DMS 273 treated with DMSO at 0.1 percent for 48 hours (cell line): ENCODE measurements at regions not wholly inside any gene's neighbourhood (a gene's known extent, or its start where the extent isn't known, plus 50 kb on each side); places are given as distances from the start of the nearest gene placed in this dataset.
"Not testable (repeated sequence)": the region's sequence is repeated elsewhere in the genome, so short reads cannot be mapped to it uniquely, and the experiment has no call there.

Source experiments
- DNase-seq: peaks from one replicate; lab custom pipeline; 2025; lab: John Stamatoyannopoulos, UW

- DNase-seq = no peak
Observed at GRCh38 chr12:114855678-114856077, 171.7 kb upstream of the TBX3 start.

DNA sequence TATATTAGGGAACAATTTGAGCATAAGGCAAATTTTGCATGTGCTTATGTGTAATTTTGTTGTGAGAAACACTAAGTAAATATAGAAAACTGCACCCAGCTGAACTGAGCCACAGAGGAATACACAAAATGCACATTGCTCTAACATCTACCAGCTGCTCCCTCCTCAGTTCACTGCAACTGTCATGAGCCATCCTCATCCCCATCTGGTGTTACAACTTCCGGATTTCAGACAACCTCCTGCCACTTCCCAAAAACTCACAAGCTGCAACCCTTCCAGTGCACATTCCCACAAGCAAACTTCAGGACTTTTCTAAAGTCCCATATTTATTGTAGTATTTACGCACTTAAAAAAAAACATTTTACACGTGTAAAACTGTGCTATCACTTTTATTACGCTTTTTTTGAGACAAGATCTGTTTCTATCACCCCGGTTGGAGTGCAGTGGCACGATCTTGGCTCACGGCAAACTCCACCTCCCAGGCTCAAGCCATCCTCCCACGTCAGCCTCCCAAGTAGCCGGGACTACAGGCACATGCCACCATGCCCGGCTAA, 169.1 kb upstream of the TBX3 start:
- DNase-seq = no peak

DNA sequence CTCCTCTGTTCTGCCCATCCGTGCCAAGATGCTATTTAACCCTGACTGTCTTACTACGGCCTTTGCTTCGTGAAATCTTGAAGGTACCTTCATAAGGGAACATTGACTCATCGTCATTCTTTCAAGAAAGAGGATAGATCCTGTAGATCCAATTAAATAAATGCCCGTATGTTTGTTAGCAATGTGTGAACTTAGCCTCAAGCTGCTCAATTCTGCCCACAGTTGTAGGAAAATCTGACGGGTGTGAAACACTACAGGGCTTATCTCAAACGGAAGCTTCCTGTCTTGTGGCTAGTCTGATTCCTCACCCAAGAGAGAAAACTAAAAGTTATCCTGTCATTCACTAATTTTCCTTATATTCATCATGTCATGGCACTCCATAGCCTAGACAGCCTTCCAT, 168.0 kb upstream of the TBX3 start:
- no peak for DNase-seq

- no peak for DNase-seq
Observed at GRCh38 chr12:114850661-114851275, 166.8 kb upstream of the TBX3 start.

DNA sequence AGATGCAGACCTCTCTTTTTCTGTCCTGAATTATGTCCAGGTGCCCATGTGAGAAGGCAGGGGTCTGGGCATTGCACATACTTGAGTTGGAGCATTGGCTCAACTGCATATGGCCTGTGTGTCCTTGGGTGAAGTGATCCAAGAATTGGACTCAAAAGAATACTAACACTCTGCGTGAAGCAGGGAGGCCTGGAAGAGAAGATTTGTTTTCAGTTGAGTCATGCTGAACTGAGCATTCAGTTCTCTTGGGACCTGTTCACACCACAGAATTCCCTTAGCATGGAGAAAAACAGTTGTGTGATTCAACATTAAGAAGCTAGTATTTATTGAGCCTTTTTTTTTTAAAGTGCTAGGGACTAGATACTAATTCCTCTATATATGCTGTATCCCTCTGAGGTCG, 164.7 kb upstream of the TBX3 start:
- DNase-seq = no peak

GRCh38 chr12:114847441-114848035, 163.6 kb upstream of the TBX3 start:
- no peak for DNase-seq

DNA sequence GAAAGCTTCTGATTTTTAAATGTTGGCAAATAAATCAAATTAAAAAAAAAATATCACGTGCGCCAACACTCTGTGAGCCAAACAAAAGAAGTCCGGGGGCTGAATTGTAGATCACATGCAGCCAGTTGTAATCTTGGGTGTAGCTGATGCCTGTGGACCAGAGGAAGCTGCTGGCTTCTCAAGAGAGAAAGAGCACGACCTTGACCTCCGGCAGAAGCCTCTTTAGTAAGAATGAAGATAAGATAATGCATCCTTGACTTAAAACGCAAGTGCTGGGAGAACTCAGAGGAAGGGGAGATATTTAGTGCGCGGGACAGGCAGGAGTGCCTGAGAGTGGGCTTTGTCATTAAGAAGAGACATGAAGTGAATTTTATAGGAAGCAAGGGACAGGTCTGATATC, 162.8 kb upstream of the TBX3 start:
- DNase-seq = no peak

- DNase-seq = no peak
Observed at GRCh38 chr12:114841557-114842251, 157.7 kb upstream of the TBX3 start.

DNA sequence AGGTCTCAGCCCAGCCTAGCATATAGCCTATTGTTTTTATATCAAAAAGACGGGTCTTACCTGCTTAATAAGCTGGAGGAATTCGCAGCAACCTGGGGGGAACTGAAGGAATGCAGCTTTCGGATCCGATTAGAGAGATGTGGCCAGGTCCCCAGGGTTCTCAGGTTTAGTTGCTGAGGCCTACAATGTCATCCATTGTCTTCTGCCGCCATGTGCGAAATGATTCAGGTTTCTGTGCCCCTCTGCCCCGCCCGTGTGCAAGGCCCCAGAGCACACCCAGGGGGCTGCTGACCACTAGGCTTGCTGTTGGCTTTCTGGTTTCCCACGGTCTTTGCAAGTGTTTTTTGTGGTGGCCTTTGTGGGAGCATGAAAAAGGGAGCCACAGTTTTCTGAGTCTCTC, 154.5 kb upstream of the TBX3 start:
- DNase-seq = no peak

- DNase-seq = no peak
Observed at GRCh38 chr12:114836609-114837008, 152.6 kb upstream of the TBX3 start.

DNA sequence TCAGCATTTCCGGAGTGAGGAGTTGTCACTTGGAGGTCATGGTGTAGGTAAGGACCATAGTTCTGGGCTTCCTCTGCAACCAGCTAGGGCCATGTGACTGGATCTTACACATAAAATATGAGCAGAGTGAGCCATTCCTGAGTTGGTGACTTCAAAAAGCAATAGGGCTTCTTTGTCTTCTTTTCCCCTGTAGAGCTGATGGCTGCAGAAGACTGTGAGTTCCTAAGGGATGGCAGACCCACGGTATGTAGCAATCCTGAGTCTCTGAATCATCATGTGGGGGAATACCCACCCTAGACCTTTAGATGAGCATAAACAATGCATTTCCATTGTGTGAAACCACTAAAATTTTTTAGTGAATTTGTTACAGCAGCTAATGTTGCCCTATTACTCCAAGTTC, 151.1 kb upstream of the TBX3 start:
- DNase-seq = no peak

DNA sequence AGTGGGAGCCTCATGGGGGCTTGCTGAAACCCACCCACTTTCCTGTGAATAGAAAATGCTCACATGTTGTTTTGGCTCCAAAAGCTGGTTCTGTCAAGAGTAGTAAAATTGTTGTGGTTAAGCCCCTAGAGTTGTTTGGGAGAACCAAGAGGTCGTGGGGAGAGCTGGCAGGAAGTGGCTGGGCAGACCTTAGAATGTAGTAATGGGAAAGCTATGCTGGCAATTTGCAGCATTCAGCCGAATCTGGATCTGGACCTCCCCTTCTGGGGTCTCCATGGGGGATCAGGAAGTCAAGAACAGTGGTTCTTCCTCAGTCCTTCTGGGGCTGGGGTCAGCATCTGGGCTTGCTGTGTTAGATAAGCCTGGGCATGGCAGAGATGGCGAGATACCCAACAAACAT, 150.6 kb upstream of the TBX3 start:
- no peak for DNase-seq

DNA sequence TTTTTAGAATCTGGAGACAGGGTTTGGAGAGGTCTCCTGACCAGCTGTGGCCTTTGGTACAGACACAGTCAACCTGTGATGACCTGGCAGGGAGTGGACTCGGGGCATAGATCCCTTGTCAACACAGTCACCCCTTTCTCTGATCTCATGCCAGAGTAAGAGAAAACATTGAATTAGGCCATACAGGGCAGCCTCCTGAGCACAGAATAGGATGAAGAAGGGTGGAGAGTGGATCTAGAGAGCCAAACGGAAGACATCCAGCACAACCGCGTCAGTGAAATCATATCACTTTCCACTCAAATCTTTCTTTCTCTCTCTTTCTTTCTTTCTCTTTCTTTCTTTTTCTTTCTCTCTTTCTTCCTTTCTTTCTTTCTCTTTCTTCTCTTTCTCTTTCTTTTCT, 145.9 kb upstream of the TBX3 start:
- no peak for DNase-seq

- not testable (repeated sequence) for DNase-seq
Observed at GRCh38 chr12:114829244-114829643, 145.3 kb upstream of the TBX3 start.

- DNase-seq = no peak
Observed at GRCh38 chr12:114827461-114827860, 143.5 kb upstream of the TBX3 start.

- DNase-seq = no peak
Observed at GRCh38 chr12:114826244-114826643, 142.3 kb upstream of the TBX3 start.

GRCh38 chr12:114823724-114824123, 139.7 kb upstream of the TBX3 start:
- no peak for DNase-seq

- DNase-seq = no peak
Observed at GRCh38 chr12:114821570-114821969, 137.6 kb upstream of the TBX3 start.

DNA sequence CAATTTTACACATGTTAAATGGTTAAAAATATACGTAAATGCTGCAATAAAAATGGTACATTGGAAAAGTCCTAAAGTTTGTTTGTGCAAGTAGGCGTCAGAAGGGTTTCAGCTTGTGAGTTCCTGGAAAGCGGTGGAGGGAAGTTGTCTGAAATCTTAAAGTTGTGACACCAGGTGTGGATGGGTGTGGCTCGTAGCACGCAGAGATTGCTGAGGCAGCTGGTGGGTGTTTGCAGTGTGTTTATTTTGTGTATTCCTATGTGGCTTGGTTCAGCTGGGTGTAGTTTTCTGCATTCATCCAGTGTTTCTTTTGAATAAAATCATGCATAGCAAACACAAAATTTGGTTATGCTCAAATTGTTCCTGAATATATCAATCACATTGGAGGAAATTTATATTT, 136.8 kb upstream of the TBX3 start:
- DNase-seq = no peak

DNA sequence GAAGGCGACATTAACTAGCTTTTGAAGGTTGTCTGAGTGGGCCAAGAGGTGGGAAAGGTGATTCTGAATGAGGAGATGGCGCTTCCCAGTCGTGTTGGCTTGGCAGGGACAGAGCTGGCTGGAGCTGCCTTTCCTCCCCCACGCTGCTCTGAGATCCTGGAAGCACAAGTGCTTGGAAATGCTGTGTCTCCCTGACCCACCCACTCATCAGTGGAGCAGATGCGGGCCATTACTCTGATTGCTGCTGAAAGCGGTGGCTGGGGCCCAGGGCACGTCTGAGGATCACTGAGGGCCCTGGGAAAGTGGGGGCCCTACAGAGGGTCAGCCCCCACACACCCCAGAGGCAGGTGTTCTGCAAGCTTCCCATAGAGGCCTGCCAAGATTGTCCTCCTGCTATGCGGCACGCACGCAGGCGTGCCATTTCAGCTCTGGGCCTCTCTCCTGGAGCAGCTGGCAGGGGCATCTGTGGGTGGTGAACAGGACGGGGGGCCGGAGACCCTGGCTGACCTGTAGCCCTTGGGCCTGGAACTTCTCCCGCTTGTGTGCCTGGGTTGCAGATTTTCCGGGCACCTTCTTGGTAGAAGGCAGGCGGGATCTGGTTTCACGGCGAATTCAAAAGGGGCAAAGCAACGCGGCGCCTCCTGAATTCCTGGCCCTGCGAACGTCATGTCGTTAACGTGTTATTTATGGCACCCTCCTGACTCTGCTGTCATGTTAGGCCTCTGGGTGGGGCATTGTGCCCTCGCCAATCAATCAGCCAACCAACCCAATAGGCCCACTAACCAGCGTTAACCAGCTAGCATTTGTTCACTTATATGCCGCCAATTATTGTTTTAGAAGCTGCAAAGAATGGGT, 133.8 kb upstream of the TBX3 start:
- no peak for DNase-seq

- no peak for DNase-seq
Observed at GRCh38 chr12:114815026-114815795, 131.2 kb upstream of the TBX3 start.
